OCI-LY1 (cell line): ENCODE measurements at regions not wholly inside any gene's neighbourhood (a gene's known extent, or its start where the extent isn't known, plus 50 kb on each side); places are given as distances from the start of the nearest gene placed in this dataset.

Experiments used
- H2AFZ ChIP-seq: fragments of 200-600 bp; sonication (generic), shearing (Covaris generic); 2 replicates; pipeline ENCODE4 v1.6.0; 2014; ENCODE audit warnings: antibody characterized with exemption, mild to moderate bottlenecking, low read length
- H3F3A ChIP-seq: fragments of 200-600 bp; sonication (generic), shearing (Covaris generic); 2 replicates; pipeline ENCODE4 v1.6.0; 2014; ENCODE audit warnings: mild to moderate bottlenecking, antibody characterized with exemption, low read length, moderate library complexity; ENCODE audit not compliant: insufficient read depth
- H3K27ac ChIP-seq: fragments of 200-600 bp; sonication (generic); 2 replicates; pipeline ENCODE4 v1.5.1; 2014; ENCODE audit warnings: low read length, mixed run types, mild to moderate bottlenecking, low read depth; ENCODE audit not compliant: poor library complexity, severe bottlenecking
- H3K27me3 ChIP-seq: fragments of 200-600 bp; sonication (generic); 2 replicates; pipeline ENCODE4 v1.6.0; 2014; ENCODE audit warnings: antibody characterized with exemption, mild to moderate bottlenecking, low read length, moderate library complexity; ENCODE audit not compliant: insufficient read depth
- H3K36me3 ChIP-seq: fragments of 200-600 bp; sonication (generic); 2 replicates; pipeline ENCODE4 v1.6.1; 2014; ENCODE audit warnings: mild to moderate bottlenecking, antibody characterized with exemption, low read length, moderate library complexity, mixed read lengths; ENCODE audit not compliant: insufficient read depth
- H3K4me1 ChIP-seq: fragments of 200-600 bp; sonication (generic); 2 replicates; pipeline ENCODE4 v1.5.1; 2014; ENCODE audit warnings: mild to moderate bottlenecking, low read length, moderate library complexity; ENCODE audit not compliant: insufficient read depth, severe bottlenecking
- H3K4me2 ChIP-seq: fragments of 200-600 bp; sonication (generic), shearing (Covaris generic); 2 replicates; pipeline ENCODE4 v1.6.1; 2014; ENCODE audit warnings: low read length
- H3K4me3 ChIP-seq: fragments of 200-600 bp; sonication (generic); 2 replicates; pipeline ENCODE4 v1.5.1; 2014; ENCODE audit warnings: low read length, low read depth, mild to moderate bottlenecking, mixed read lengths; ENCODE audit not compliant: poor library complexity, severe bottlenecking
- H3K79me2 ChIP-seq: fragments of 200-600 bp; shearing (Covaris generic); 2 replicates; pipeline ENCODE4 v1.6.1; 2016; ENCODE audit warnings: mixed run types, low read length, mixed read lengths; ENCODE audit not compliant: insufficient read depth
- H3K9ac ChIP-seq: fragments of 200-600 bp; sonication (generic), shearing (Covaris generic); 2 replicates; pipeline ENCODE4 v1.6.1; 2014; ENCODE audit warnings: mild to moderate bottlenecking, low read length, mixed read lengths
- H3K9me2 ChIP-seq: fragments of 200-600 bp; sonication (generic), shearing (Covaris generic); 2 replicates; pipeline ENCODE4 v1.6.1; 2014; ENCODE audit warnings: low read depth, mild to moderate bottlenecking, low read length, mixed read lengths
- H3K9me3 ChIP-seq: fragments of 200-600 bp; shearing (Covaris generic); 2 replicates; pipeline ENCODE4 v1.6.1; 2014; ENCODE audit warnings: low read length, mixed read lengths
- H4K20me1 ChIP-seq: fragments of 200-600 bp; sonication (generic), shearing (Covaris generic); 2 replicates; pipeline ENCODE4 v1.6.0; 2016; ENCODE audit warnings: mild to moderate bottlenecking, low read length; ENCODE audit not compliant: insufficient read depth
- CTCF ChIP-seq: fragments of 200-600 bp; sonication (generic), shearing (Covaris generic); IDR thresholded peaks from 2 replicates; pipeline ENCODE4 v1.5.1; 2017; ENCODE audit warnings: mild to moderate bottlenecking, antibody characterized with exemption, low read length, moderate library complexity, mixed read lengths
- EZH2 ChIP-seq: fragments of 200-600 bp; sonication (generic), shearing (Covaris generic); IDR thresholded peaks from 2 replicates; pipeline ENCODE4 v1.8.0; 2017; ENCODE audit warnings: borderline replicate concordance, mixed run types, mild to moderate bottlenecking, antibody characterized with exemption, low read length, moderate library complexity, mixed read lengths

GRCh38 chr1:102566182-102566581, 542.1 kb downstream of the COL11A1 start:
- Histone ChIP-seq H4K20me1 (no peaks in the 10 kb centered on the region), H3K27me3 (no peaks in the 10 kb centered on the region), H3K9me2 (no peaks in the 10 kb centered on the region), H3K36me3 (no peaks in the 10 kb centered on the region), H3K27ac (no peak overlapping the region), H3K9ac (no peak overlapping the region), H3K4me1 (no peaks in the 10 kb centered on the region), H2AFZ (no peak overlapping the region), H3K9me3 (no peaks in the 10 kb centered on the region), H3K4me2 (no peak overlapping the region), H3K79me2 (no peaks in the 10 kb centered on the region), H3K4me3 (no peak overlapping the region), H3F3A (no peaks in the 10 kb centered on the region)
- no peak for TF ChIP-seq EZH2
- no peak for TF ChIP-seq CTCF

GRCh38 chr1:102562380-102562779, 545.9 kb downstream of the COL11A1 start:
- no peaks in the 10 kb centered on the region for H3F3A ChIP-seq
- no peak overlapping the region for H2AFZ ChIP-seq
- no peaks in the 10 kb centered on the region for H3K9me2 ChIP-seq
- no peak overlapping the region for H3K4me2 ChIP-seq
- no peak for TF ChIP-seq CTCF
- TF ChIP-seq EZH2: no peak
- no peaks in the 10 kb centered on the region for H3K9me3 ChIP-seq
- no peak overlapping the region for H3K4me3 ChIP-seq
- no peaks in the 10 kb centered on the region for H3K27me3 ChIP-seq
- H3K79me2 ChIP-seq: no peaks in the 10 kb centered on the region
- H3K36me3 ChIP-seq: no peaks in the 10 kb centered on the region
- no peak overlapping the region for H3K9ac ChIP-seq
- no peaks in the 10 kb centered on the region for H3K4me1 ChIP-seq
- H4K20me1 ChIP-seq: no peaks in the 10 kb centered on the region
- no peak overlapping the region for H3K27ac ChIP-seq

- Histone ChIP-seq H3K4me2 (no peak overlapping the region), H3K9me2 (no peaks in the 10 kb centered on the region), H3K27ac (no peak overlapping the region), H3K9ac (no peak overlapping the region), H3K4me1 (no peaks in the 10 kb centered on the region), H4K20me1 (no peaks in the 10 kb centered on the region), H3K27me3 (no peaks in the 10 kb centered on the region), H3F3A (no peaks in the 10 kb centered on the region), H3K9me3 (no peaks in the 10 kb centered on the region), H3K79me2 (no peaks in the 10 kb centered on the region), H2AFZ (no peak overlapping the region), H3K36me3 (no peaks in the 10 kb centered on the region), H3K4me3 (no peak overlapping the region)
- TF ChIP-seq EZH2 (no peak), CTCF (peak; percentile 42)
Observed at GRCh38 chr1:102550729-102551384, 554.1 kb upstream of the OLFM3 start.
